CD14-positive monocyte (primary cell): ENCODE measurements at regions not wholly inside any gene's neighbourhood (a gene's known extent, or its start where the extent isn't known, plus 50 kb on each side); places are given as distances from the start of the nearest gene placed in this dataset.

Source experiments
- DNase-seq, 3 donors: peaks; one replicate each; pipeline ENCODE4 v3.0.0-alpha.2; 2011 to 2022
- H2AFZ ChIP-seq: 2 replicates; pipeline ENCODE4 v1.6.0; 2012; ENCODE audit warnings: mild to moderate bottlenecking, low read depth, low read length, inconsistent platforms; ENCODE audit not compliant: insufficient read depth, poor library complexity, severe bottlenecking
- H3K27ac ChIP-seq, 2 donors: 1 replicate in 1 of 2; 2 replicates in 1 of 2; pipeline ENCODE4 v1.5.1; 2012 to 2013; ENCODE audit warnings: low read length in 2 of 2, control low read depth in 1 of 2, inconsistent platforms in 1 of 2, low read depth in 1 of 2, mild to moderate bottlenecking in 1 of 2
- H3K27me3 ChIP-seq, 2 donors: one replicate each; pipeline versions ENCODE4 v1.6.0 to v1.6.1; 2011 to 2013; ENCODE audit warnings: low read length in 2 of 2; ENCODE audit not compliant: control insufficient read depth in 2 of 2, insufficient read depth in 2 of 2
- H3K36me3 ChIP-seq, 2 donors: replicated peaks in 1 of 2; 1 replicate in 1 of 2; 2 replicates in 1 of 2; pipeline versions ENCODE4 v1.5.1 to v1.6.1; 2012 to 2013; ENCODE audit warnings: low read length in 2 of 2, control low read depth in 1 of 2, inconsistent platforms in 1 of 2, mild to moderate bottlenecking in 1 of 2; ENCODE audit not compliant: insufficient read depth in 2 of 2, control insufficient read depth in 1 of 2
- H3K4me1 ChIP-seq, 2 donors: 1 replicate in 1 of 2; 2 replicates in 1 of 2; pipeline versions ENCODE4 v1.5.1 to v1.6.1; 2012 to 2013; ENCODE audit warnings: low read length in 2 of 2, control low read depth in 1 of 2, inconsistent platforms in 1 of 2, mild to moderate bottlenecking in 1 of 2, moderate library complexity in 1 of 2; ENCODE audit not compliant: insufficient read depth in 2 of 2, control insufficient read depth in 1 of 2
- H3K4me2 ChIP-seq: replicated peaks from 2 replicates; pipeline ENCODE3; 2012; ENCODE audit warnings: low read length, moderate library complexity, mild to moderate bottlenecking; ENCODE audit not compliant: poor library complexity, severe bottlenecking; ENCODE audit errors: extremely low read depth
- H3K4me3 ChIP-seq, 3 experiments: fragments of 200-600 bp in 1 of 3; sonication (generic) in 1 of 3; replicated peaks in 1 of 3; 1 replicate in 2 of 3; 2 replicates in 1 of 3; pipeline ENCODE4 v1.5.1; 2011 to 2013; ENCODE audit warnings: low read length in 3 of 3, mild to moderate bottlenecking in 3 of 3, control low read depth in 2 of 3, low read depth in 2 of 3, inconsistent platforms in 1 of 3, moderate library complexity in 1 of 3
- H3K79me2 ChIP-seq: 2 replicates; pipeline ENCODE4 v1.6.0; 2012; ENCODE audit warnings: mild to moderate bottlenecking, control low read depth, inconsistent platforms, low read length, moderate library complexity; ENCODE audit not compliant: insufficient read depth
- H3K9ac ChIP-seq: 2 replicates; pipeline ENCODE4 v1.6.0; 2017; ENCODE audit warnings: low read length, mild to moderate bottlenecking; ENCODE audit not compliant: insufficient read depth, poor library complexity, severe bottlenecking
- H3K9me3 ChIP-seq, 2 donors: replicated peaks in 1 of 2; 1 replicate in 1 of 2; 2 replicates in 1 of 2; pipeline versions ENCODE4 v1.5.1 to v1.6.1; 2012 to 2013; ENCODE audit warnings: low read length in 2 of 2, control low read depth in 1 of 2; ENCODE audit not compliant: control insufficient read depth in 1 of 2, insufficient read depth in 1 of 2
- H4K20me1 ChIP-seq: 2 replicates; pipeline ENCODE4 v1.6.0; 2012; ENCODE audit warnings: mild to moderate bottlenecking, low read length, control low read depth, moderate library complexity; ENCODE audit not compliant: insufficient read depth
- H3K27ac Mint-ChIP-seq, 7 donors: one replicate each; pipeline ENCODE4 v1.8.0; 2020; ENCODE audit warnings: mild to moderate bottlenecking in 7 of 7, mixed read lengths in 7 of 7, moderate library complexity in 6 of 7, inconsistent platforms in 2 of 7
- H3K27me3 Mint-ChIP-seq, 3 donors: one replicate each; pipeline ENCODE4 v1.8.0; 2021 to 2022; ENCODE audit warnings: low read depth in 3 of 3, mild to moderate bottlenecking in 3 of 3, mixed read lengths in 3 of 3, moderate library complexity in 3 of 3, inconsistent platforms in 1 of 3
- H3K36me3 Mint-ChIP-seq, 2 donors: one replicate each; pipeline ENCODE4 v1.8.0; 2020; ENCODE audit warnings: mixed read lengths in 2 of 2, inconsistent platforms in 1 of 2, mild to moderate bottlenecking in 1 of 2
- H3K4me1 Mint-ChIP-seq: one replicate; pipeline ENCODE4 v1.8.0; 2020; ENCODE audit warnings: mild to moderate bottlenecking, mixed read lengths
- H3K4me3 Mint-ChIP-seq, 2 donors: one replicate each; pipeline ENCODE4 v1.8.0; 2020; ENCODE audit warnings: mild to moderate bottlenecking in 2 of 2, mixed read lengths in 2 of 2, moderate library complexity in 1 of 2
- H3K9me3 Mint-ChIP-seq, 7 donors: one replicate each; pipeline ENCODE4 v1.8.0; 2020 to 2022; ENCODE audit warnings: mixed read lengths in 7 of 7, mild to moderate bottlenecking in 6 of 7, moderate library complexity in 6 of 7, inconsistent platforms in 2 of 7
- WGBS: methylation state at CpG from one replicate; pipeline ENCODE4 v1.1.5; 2013; ENCODE audit warnings: missing lambda C conversion rate; ENCODE audit not compliant: insufficient coverage; 5-methylcytosine and 5-hydroxymethylcytosine counted together
- intact Hi-C, 2 donors: fragments of 100-400 bp; cut with micrococcal nuclease; formaldehyde crosslinking; loops; one replicate each; pipeline versions ENCODE4 v1.15.0 to v1.15.1; 2023
- TF ChIP-seq, protein P1 (sequence below): fragments of 200-600 bp; IDR thresholded peaks from one replicate; pipeline ENCODE4 v1.8.0; 2022; ENCODE audit warnings: antibody characterized with exemption, mild to moderate bottlenecking

GRCh38 chr16:9199751-9200150, 108.3 kb downstream of the HAPSTR1 start:
- H3K27me3 Mint-ChIP-seq = peaks cover 5 to 7% (median 7%) of the 10 kb centered on the region in 3 donors
- H3K27ac Mint-ChIP-seq = no peak overlapping the region
- Histone ChIP-seq H3K4me2 (no peak overlapping the region), H3K27ac (no peak overlapping the region), H3K4me3 (no peak overlapping the region), H4K20me1 (no peaks in the 10 kb centered on the region), H3K79me2 (no peaks in the 10 kb centered on the region), H3K9ac (no peak overlapping the region), H2AFZ (no peak overlapping the region), H3K9me3 (peaks cover 4 to 7% of the 10 kb centered on the region in 2 donors), H3K27me3 (no peaks in the 10 kb centered on the region), H3K36me3 (no peaks in the 10 kb centered on the region), H3K4me1 (peaks cover 0 to 7% of the 10 kb centered on the region in 2 donors)
- no peak overlapping the region for H3K4me3 Mint-ChIP-seq
- H3K36me3 Mint-ChIP-seq = no peaks in the 10 kb centered on the region
- intact Hi-C loops = no loop called here
- peaks cover 0 to 25% (median 3%) of the 10 kb centered on the region in 7 donors for H3K9me3 Mint-ChIP-seq
- TF ChIP-seq, protein P1, sequence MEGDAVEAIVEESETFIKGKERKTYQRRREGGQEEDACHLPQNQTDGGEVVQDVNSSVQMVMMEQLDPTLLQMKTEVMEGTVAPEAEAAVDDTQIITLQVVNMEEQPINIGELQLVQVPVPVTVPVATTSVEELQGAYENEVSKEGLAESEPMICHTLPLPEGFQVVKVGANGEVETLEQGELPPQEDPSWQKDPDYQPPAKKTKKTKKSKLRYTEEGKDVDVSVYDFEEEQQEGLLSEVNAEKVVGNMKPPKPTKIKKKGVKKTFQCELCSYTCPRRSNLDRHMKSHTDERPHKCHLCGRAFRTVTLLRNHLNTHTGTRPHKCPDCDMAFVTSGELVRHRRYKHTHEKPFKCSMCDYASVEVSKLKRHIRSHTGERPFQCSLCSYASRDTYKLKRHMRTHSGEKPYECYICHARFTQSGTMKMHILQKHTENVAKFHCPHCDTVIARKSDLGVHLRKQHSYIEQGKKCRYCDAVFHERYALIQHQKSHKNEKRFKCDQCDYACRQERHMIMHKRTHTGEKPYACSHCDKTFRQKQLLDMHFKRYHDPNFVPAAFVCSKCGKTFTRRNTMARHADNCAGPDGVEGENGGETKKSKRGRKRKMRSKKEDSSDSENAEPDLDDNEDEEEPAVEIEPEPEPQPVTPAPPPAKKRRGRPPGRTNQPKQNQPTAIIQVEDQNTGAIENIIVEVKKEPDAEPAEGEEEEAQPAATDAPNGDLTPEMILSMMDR = no peak
- H3K4me1 Mint-ChIP-seq = peaks cover 3% of the 10 kb centered on the region
- no peak for DNase-seq
- WGBS = no CpG with 5 or more reads among the region's 2 CpGs

DNA sequence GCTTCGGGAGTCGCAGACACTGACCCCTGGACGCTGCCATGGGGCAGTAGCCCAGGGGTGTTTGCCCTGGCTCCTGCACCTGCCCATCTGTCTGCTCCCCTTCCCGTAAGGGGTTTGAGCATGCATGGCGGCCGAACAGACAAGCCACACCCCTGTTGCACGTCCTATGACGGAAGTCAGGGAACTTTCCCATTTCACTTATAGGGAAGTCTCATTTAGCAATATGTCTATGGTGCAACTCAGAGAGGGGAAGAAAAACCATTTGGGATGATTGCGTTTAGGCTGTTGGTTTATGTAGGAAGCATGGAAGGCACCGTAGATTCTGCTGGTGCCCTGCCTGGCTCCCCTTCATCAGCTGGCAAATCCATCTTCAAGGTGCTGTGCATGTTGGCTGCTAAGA, 112.5 kb downstream of the HAPSTR1 start:
- Mint-ChIP-seq H3K27me3 (peaks cover 1 to 8% (median 5%) of the 10 kb centered on the region in 3 donors), H3K4me3 (no peak overlapping the region), H3K27ac (peak overlapping the region in 2 of 7 donors; percentile 25 to 47), H3K4me1 (peaks cover 3% of the 10 kb centered on the region), H3K36me3 (no peaks in the 10 kb centered on the region), H3K9me3 (peaks cover 0 to 25% (median 3%) of the 10 kb centered on the region in 7 donors)
- peak overlapping the region; percentile 1 for H3K4me2 ChIP-seq
- no peak overlapping the region for H2AFZ ChIP-seq
- H4K20me1 ChIP-seq = no peaks in the 10 kb centered on the region
- peaks cover 0 to 7% of the 10 kb centered on the region in 2 donors for H3K4me1 ChIP-seq
- no peaks in the 10 kb centered on the region for H3K27me3 ChIP-seq
- WGBS = 70% methylated on average over 7 of the region's 10 CpGs
- peaks cover 4 to 7% of the 10 kb centered on the region in 2 donors for H3K9me3 ChIP-seq
- peak; percentile 3 to 51 (median 4) for DNase-seq
- no peaks in the 10 kb centered on the region for H3K79me2 ChIP-seq
- intact Hi-C loops = no loop called here
- H3K4me3 ChIP-seq = no peak overlapping the region
- H3K27ac ChIP-seq = no peak overlapping the region
- H3K36me3 ChIP-seq = no peaks in the 10 kb centered on the region
- TF ChIP-seq, protein P1 = no peak
- H3K9ac ChIP-seq = no peak overlapping the region
